Lower leg skin (tissue), 4 donors: ENCODE measurements at regions not wholly inside any gene's neighbourhood (a gene's known extent, or its start where the extent isn't known, plus 50 kb on each side); places are given as distances from the start of the nearest gene placed in this dataset.

Experiments
- DNase-seq, 2 donors: peaks; one replicate each; pipeline ENCODE4 v3.0.0-alpha.2; 2019; ENCODE audit warnings: low spot score in 2 of 2
- H3K4me3 ChIP-seq: fragments of 200-600 bp; sonication (generic); 2 replicates; pipeline ENCODE4 v1.5.1; 2017; ENCODE audit warnings: mild to moderate bottlenecking, low read depth; ENCODE audit not compliant: poor library complexity, severe bottlenecking
- POLR2A ChIP-seq, 2 donors: fragments of 450-650 bp; IDR thresholded peaks; one replicate each; pipeline ENCODE4 v1.6.1; 2016 to 2017; ENCODE audit warnings: antibody characterized with exemption in 2 of 2, mild to moderate bottlenecking in 1 of 2, moderate library complexity in 1 of 2
- WGBS, 2 donors: methylation state at CpG; one replicate each; pipeline ENCODE4 v1.1.5; 2018; 5-methylcytosine and 5-hydroxymethylcytosine counted together
- intact Hi-C: fragments of 100-400 bp; cut with DNase I; formaldehyde crosslinking; loops from one replicate; pipeline ENCODE4 v1.15.0; 2023; ENCODE audit warnings: low total_unique reads
- TF ChIP-seq, protein P1 (sequence below), 3 donors: fragments of 450-650 bp; IDR thresholded peaks; one replicate each; pipeline ENCODE4 v1.5.1; 2016; ENCODE audit warnings: antibody characterized with exemption in 3 of 3, mild to moderate bottlenecking in 3 of 3, moderate library complexity in 2 of 3

DNA sequence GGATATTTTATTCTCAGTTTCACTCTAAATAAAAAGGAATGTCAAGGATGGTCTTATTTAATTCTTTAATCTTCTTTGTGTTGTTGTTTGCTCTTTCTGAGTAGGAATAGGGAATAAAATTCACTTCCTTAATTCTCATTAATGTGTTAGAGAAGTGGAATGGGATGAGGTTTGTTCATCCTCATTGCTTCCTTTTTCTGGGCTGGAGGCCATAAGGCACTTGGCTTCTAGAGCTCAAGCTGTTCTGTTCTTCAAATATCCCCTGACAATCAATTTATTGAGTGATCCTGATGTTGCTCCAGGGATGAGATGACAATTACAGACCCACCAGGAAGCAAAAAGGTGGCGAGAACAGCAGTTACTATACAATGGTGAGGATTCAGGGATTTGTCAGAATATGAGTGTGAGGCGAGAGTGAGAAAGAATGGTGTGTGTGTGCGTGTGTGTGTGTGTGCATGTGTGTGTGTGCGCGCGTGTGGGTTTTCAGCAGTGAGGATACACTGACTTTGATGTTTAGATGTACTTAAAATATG is 557.6 kb upstream of the FANCL start:
- H3K4me3 ChIP-seq = no peak overlapping the region
- TF ChIP-seq, protein P1, sequence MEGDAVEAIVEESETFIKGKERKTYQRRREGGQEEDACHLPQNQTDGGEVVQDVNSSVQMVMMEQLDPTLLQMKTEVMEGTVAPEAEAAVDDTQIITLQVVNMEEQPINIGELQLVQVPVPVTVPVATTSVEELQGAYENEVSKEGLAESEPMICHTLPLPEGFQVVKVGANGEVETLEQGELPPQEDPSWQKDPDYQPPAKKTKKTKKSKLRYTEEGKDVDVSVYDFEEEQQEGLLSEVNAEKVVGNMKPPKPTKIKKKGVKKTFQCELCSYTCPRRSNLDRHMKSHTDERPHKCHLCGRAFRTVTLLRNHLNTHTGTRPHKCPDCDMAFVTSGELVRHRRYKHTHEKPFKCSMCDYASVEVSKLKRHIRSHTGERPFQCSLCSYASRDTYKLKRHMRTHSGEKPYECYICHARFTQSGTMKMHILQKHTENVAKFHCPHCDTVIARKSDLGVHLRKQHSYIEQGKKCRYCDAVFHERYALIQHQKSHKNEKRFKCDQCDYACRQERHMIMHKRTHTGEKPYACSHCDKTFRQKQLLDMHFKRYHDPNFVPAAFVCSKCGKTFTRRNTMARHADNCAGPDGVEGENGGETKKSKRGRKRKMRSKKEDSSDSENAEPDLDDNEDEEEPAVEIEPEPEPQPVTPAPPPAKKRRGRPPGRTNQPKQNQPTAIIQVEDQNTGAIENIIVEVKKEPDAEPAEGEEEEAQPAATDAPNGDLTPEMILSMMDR (IDR thresholded peaks at IDR 0.05) = no peak
- no peak for TF ChIP-seq POLR2A (IDR thresholded peaks at IDR 0.05)
- WGBS, 2 donors = 89 to 90% methylated on average over 6 of the region's 6 CpGs
- intact Hi-C loops = no loop called here
- DNase-seq = no peak

DNA sequence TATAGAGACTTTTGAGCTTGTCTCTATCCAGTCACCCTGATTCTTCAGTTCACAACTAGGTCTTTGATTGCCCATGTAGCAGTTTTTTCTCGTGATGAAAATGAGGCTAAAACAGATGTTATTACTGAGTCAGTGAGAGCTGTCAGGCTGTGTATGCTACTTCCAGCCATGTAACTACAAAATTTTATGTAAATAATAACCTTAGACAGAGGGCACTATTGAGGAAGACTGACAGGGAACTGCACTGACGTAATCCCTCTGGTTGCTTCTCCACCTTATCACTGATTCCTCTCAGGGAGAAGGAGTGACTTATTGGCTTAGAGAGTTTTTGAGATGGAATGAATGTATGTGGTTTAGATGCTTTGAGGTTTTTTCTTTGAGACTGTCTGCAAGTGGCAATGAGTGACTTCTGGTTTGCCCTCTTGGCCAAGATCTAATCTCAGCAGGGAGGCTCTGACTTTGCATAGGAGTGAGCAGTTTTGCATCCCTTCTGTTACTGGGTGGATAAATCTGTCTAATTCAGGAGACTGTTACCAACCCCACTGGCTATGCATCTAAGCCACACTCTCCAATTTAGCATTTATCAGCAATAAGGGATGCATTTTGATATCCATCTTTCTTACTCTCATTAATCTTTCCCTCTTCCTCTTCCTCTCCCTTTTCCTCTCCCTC is 555.2 kb upstream of the FANCL start:
- H3K4me3 ChIP-seq = no peak overlapping the region
- 52 to 54% methylated on average over 2 of the region's 2 CpGs for WGBS, 2 donors
- TF ChIP-seq POLR2A (IDR thresholded peaks at IDR 0.05) = no peak
- TF ChIP-seq, protein P1 (IDR thresholded peaks at IDR 0.05) = no peak
- DNase-seq = no peak
- intact Hi-C loops = no loop called here

GRCh38 chr2:58794916-58795315 is 553.8 kb upstream of the FANCL start:
- TF ChIP-seq, protein P1 (IDR thresholded peaks at IDR 0.05) = no peak
- no peak for TF ChIP-seq POLR2A (IDR thresholded peaks at IDR 0.05)
- H3K4me3 ChIP-seq = no peak overlapping the region
- DNase-seq = no peak
- intact Hi-C loops = no loop called here

- H3K4me3 ChIP-seq = no peak overlapping the region
- no peak for TF ChIP-seq POLR2A (IDR thresholded peaks at IDR 0.05)
- TF ChIP-seq, protein P1 (IDR thresholded peaks at IDR 0.05) = no peak
- no peak for DNase-seq
- intact Hi-C loops = no loop called here
- 85 to 90% methylated on average over 1 of the region's 1 CpG for WGBS, 2 donors
Observed at GRCh38 chr2:58794103-58794502, 553.0 kb upstream of the FANCL start.

DNA sequence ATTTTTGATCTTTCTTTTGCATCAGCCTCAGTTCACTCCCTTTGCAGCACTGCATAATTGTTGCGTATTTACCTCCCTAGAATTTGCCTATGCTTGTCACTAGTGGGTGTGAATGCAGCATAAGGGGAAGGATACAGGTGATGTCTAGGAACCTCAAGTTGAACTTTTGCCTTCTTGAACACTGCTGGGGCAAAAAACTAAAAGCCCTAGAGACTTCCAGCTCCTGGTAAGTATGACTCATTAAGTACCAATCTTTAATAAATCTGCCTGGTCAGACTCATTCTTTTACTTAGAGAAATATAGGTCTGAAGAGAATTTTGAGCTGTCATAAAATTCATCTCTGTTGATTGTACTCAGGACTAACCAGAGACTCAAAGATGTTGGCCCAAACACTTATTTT is 547.3 kb upstream of the FANCL start:
- 67 to 90% methylated on average over 1 of the region's 1 CpG for WGBS, 2 donors
- H3K4me3 ChIP-seq = no peak overlapping the region
- TF ChIP-seq, protein P1 (IDR thresholded peaks at IDR 0.05) = no peak
- TF ChIP-seq POLR2A (IDR thresholded peaks at IDR 0.05) = no peak
- intact Hi-C loops = no loop called here
- DNase-seq = no peak

DNA sequence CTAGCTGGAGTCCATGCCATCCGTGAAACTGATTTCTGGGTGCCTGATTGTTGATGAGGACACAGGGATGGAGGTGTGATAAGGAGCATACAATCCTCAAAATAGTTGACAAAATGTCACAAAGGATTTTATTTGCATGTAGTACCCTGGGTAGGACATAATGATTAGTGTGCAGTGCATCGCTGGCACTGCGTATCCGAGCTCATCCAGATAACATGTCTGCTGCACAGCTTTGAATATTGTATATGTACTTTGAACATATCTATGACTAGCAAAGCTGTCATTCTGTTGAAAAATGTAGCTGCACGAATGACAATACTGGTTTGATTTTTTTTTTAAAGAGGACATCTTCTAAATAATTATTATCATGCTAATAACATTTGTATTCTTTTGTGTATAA is 529.7 kb upstream of the FANCL start:
- TF ChIP-seq, protein P1 (IDR thresholded peaks at IDR 0.05) = no peak
- TF ChIP-seq POLR2A (IDR thresholded peaks at IDR 0.05) = no peak
- H3K4me3 ChIP-seq = no peak overlapping the region
- 79 to 84% methylated on average over 5 of the region's 5 CpGs for WGBS, 2 donors
- DNase-seq = no peak
- intact Hi-C loops = no loop called here
